GM19467 (cell line): ENCODE measurements at regions not wholly inside any gene's neighbourhood (a gene's known extent, or its start where the extent isn't known, plus 50 kb on each side); places are given as distances from the start of the nearest gene placed in this dataset.
"Not testable (repeated sequence)": the region's sequence is repeated elsewhere in the genome, so short reads cannot be mapped to it uniquely, and the experiment has no call there.

ENCODE experiments used
- ATAC-seq: cut with Tn5 transposase; IDR thresholded peaks from one replicate; pipeline ENCODE4 v1.9.1; 2021; ENCODE audit warnings: mild to moderate bottlenecking, moderate library complexity; ENCODE audit not compliant: unreplicated experiment

DNA sequence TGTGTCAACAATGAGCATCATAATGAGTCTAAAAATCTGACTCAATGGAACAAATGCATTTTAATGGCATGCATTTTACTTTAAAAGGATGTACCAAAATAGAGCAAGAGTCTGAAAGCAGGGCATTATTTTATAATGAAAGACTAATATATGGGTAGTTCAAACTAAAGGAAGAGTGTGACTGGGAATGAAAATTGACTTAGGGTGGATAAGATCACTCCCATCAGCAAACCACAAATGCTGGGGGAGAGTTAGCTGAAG lies 114.7 kb downstream of the SOX4 start:
- ATAC-seq = no peak

DNA sequence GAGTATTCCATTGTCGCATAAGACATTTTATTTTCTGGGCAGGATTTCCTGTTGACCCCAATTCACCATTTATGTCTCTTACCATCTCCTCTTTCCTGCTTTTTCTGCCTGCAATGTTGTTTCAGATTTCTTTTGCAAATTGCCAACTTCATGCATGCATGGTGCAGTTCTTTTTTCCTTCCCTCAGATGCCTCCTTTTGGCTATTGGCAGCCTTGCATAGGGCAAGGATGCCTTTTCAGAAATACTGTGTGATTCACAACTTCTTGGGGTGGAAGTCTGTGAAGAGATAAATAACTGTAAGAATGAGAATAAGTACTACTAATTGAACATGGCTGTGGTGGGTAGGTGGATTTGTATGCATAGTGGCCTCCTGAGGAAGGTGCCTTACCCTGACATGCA lies 116.7 kb downstream of the SOX4 start:
- ATAC-seq = no peak

DNA sequence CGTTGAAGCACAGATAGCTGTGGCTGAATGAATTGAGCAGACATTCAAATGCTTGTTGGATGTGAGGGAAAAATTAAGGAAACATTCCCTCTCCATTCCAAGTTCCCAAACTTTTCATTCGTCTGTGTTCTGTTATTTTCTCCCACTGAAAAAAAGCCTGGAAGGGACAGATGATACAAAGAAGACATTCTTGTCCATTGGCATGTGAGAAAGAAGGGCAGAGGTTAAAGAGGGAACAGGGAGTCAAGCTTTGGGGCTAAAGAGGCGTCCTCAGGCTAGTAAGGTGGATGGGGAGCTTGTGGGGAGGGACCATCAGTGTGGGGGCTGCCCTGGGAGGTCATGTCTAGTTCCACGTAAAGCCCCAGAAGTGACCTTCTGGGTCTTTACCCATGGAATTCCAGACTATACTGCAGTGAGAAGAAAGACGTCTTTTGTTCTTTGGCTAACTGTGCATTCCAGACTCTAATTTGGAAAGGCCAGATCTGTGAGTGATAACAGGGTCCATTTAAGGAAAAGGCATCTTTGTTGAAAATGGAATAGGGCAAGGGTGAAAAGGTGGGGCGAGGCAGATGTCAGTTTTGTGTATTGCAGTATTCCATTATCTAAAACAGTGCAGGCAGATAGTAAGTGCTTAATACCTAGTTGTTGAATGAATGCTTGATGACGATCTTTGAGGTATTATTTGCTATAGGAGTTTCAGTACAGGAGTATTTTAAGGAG lies 117.5 kb downstream of the SOX4 start:
- ATAC-seq = no peak

DNA sequence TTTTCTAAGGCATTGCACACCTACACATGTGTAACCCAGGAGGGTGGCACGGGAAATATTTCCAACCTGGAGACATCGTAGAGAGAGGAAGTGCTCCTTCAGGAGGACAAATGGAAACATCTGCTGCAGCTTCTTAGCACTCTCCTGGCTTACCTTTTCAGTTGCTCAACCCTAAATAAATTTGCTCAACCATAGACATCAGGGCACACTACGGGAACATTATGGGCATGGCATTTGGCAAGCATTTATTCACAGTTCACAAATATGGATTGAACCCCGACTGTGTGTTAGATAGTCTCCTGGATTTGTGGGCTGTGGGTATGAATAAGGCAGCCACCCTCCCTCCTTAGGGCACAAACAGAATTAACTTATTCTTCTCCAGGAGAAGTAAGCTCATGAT lies 118.7 kb downstream of the SOX4 start:
- no peak for ATAC-seq

DNA sequence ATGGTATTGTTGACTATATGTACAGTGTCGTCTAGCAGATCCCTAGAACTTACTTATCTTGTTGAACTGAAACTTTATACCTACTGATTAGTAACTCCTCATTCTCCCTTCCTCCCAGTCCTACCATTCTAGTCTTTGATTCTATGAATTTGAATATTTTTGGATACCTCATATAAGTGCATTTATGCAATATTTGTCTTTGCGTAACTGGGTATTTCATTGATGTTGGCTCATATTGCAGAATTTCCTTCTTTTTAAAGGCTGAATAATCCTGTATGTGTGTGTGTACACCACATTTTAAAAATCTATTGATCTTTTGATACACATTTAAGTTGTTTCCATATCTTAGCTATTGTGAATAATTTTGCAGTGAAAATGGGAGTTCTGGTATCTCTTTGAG lies 119.9 kb downstream of the SOX4 start:
- no peak for ATAC-seq

DNA sequence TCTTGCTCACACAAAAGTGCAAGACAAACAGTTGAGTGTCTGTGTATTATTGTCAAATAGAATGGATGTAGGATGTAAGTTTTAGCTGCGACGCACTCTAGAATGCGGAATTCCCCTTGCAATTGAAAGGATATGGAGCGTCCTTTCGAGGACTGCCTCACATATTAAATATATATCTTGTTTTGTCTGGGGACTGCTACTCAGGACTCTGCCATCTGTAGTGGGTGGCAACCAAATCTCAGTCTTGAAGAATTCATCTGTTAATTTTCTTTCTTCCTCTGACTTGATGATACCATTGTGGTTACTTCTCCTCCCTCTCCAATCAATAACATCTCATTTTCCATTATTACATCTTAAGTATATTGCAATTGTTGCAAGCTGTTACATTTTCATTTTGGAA lies 121.6 kb downstream of the SOX4 start:
- ATAC-seq = no peak

DNA sequence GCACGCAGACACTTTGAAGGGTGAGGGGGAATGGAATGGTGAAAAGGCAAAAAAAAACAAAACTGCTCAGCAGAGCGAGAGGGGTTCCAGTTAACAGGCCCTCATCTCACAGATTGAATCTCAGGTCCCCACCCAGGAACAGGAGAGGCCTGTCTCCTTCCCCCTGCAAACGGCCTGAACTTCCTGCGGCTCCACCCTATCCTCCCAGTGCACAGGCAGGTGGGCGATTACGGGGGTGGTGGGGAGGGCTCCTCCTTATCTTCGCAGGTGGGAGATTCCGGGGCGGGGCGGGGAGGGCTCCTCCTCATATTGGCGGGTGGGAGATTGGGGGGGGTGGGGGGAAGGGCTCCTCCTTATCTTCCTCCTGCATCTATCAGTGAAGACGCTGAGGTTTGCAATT lies 129.0 kb downstream of the SOX4 start:
- no peak for ATAC-seq

DNA sequence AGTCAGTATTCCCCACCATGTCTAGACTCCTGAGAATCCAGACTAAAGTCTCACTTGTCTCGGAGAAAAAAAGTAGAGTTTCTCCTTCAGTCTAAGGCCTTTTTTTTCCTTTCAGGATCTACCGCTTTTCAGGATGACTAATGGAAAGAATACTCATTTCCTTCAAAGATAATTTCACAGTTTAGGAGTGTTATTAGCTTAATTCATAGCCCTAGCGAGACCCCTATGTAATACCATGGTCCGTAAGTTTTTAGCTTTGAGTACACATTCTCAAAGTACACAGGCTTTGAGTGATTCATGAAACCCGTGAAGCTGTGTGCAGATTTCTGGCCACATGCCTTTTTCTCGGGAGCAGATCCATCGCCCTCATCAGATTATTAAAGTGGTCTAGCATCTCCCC lies 133.1 kb downstream of the SOX4 start:
- ATAC-seq = no peak

DNA sequence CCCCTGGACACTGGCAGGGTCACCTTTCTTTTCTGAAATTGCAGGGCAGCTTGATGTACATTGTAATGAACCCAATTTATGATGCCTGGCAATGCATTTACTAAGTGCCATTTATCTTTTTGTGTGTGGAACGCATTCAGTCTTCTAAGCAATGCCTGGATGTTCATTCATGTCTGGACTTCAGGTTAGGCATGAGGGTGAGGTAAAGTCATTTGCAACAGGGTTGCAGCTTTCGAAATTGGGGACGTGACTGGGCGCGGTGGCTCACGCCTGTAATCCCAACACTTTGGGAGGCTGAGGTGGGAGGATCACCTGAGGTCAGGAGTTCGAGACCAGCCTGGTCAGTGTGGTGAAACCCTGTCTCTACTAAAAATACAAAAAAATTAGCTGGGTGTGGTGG lies 134.6 kb downstream of the SOX4 start:
- ATAC-seq = no peak

DNA sequence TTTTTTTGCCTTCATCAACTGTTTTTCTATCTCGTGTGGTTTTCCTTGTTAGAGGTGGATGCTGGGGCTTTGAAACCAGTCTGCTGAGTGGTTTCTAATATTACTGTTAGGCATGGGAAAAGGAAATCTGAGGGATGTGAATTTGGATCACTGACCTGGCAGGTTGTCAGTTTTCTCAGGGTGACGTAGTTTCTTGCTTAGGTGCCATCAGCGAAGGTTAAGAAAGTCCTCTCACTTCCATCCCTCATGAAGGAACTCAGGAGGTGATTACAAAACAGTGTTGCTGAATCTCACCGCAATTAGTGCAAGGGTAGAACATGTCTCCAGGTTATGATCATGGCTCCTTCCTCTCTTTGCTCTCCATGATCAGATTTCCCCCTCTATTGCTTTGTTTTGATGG lies 135.9 kb downstream of the SOX4 start:
- ATAC-seq = no peak

DNA sequence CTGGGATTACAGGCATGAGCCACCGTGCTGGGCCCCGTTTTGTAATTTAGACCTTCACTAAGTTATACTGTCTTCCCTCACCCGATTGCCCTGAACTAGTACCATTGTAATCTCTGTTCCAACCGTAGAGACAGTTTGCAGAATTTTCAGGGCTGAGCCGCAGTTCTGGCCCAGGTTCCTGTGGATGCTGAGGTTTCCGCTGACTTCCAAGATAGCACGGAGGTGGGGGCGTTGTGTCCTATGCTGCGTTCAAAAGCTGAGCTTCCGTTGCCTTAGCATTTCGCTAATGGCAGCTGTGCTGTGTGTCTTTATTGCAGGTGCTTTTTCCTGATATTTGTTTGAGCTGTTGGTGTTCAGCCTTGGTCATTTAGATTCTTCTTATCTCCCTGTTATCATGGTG lies 137.0 kb downstream of the SOX4 start:
- ATAC-seq = no peak

DNA sequence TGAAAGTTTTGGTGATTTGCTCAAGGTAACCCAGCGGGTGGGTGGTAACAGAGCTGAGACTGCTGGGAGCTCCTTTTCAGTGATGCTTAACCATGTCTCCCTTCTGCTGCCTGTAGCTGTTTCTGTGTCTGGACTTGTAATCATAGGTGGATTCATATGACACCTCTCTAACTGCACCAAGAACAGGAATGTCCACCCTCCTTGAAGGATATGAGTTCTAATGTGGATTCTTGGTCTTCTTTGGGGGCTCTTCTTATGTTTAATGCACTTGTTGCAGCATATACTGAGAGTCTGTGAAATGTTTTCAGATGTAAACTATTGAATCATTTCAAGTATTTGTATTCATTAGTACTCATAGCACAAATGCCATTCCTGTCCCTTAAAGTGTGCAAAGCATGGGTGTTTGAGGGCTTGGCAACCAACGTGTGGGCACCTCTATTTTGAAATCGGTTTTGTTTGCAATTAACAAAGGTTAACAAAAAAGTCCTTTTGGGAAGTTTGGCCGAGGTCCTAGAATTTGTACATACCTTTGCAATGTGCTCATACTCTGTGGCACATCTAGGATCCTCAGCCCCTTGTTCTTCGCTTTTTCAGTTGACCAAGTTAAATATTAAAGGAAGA lies 138.0 kb downstream of the SOX4 start:
- ATAC-seq = no peak

DNA sequence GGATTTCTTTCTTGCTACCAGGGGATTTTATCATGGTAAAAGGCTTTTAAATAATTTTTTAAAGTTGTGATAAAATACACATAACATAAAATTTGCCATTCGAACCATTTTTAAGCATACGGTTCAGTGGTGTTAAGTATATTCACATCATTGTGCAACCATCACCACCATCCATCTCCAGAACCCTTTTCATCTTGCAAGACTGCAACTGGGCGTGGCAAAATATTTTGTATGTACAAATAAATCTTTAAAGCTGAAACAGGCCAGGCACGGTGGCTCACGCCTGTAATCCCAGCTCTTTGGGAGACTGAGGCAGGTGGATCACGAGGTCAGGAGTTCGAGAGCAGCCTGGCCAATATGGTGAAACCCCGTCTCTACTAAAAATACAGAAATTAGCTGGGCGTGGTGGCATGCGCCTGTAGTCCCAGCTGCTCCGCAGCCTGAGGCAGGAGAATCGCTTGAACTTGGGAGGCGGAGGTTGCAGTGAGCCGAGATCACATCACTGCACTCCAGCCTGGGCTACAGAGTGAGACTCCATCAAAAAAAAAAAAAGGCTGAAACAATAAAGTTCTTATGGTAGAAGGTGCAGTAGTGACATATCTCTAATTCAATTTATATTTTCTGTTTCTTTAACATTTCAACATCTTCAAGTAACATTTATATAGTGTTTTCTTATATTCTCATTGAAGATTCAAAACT lies 138.6 kb downstream of the SOX4 start:
- not testable (repeated sequence) for ATAC-seq

DNA sequence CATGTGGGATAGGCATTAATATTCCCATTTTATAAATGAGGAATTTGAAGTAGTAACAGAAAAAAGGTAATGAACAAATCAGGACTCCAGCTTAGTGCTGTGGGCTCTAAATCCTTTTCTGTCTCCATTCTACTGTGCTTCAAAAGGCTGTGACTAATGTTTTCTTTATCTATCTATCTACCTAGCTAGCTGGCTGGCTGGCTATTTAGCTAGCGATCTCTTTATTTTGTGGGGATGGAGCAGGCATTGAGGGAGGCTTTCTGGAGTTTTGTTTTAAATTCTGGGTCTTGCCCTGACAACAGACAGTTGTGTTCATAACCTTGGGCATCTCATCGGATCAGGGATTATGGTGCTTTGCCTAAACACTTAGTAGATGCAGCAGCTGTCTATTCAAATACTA lies 139.2 kb downstream of the SOX4 start:
- no peak for ATAC-seq

DNA sequence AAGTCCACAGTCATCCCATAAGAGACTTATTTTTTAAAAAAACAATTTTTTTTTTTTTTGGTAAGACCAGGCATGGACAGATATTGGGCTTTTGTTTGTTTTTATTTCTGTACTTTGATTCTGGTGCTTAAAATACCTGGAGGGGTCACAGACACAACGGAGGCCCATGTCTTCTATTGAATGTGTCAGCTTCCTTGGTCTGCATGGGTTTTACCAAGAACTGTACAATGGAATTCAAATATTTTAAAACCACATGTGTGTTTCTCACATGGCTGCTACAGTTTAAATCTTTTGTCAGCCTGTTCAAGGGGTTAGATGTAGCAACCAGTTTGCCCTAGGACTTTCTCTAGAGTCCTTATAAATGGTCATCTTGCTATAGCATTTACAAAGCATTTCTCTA lies 139.8 kb downstream of the SOX4 start:
- ATAC-seq = no peak

DNA sequence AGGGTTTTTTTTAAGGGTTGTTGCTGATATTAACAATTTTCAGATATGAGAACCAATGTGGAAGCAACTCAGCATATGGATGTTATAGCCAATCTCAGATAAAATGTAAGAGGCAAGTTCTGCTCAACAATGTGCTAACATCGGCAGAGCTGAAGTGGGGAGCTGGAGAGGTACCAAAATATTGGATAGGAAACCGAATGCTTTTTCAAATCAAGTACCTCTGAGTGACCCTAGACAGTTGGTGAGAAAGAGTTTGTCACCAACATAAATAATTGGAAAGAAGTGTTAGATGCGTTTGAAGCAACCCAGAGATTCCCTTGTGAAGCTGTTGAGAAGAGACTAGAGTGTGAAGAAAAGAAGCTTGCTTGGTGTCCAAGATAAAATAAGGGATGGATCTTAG lies 140.7 kb downstream of the SOX4 start:
- ATAC-seq = no peak

DNA sequence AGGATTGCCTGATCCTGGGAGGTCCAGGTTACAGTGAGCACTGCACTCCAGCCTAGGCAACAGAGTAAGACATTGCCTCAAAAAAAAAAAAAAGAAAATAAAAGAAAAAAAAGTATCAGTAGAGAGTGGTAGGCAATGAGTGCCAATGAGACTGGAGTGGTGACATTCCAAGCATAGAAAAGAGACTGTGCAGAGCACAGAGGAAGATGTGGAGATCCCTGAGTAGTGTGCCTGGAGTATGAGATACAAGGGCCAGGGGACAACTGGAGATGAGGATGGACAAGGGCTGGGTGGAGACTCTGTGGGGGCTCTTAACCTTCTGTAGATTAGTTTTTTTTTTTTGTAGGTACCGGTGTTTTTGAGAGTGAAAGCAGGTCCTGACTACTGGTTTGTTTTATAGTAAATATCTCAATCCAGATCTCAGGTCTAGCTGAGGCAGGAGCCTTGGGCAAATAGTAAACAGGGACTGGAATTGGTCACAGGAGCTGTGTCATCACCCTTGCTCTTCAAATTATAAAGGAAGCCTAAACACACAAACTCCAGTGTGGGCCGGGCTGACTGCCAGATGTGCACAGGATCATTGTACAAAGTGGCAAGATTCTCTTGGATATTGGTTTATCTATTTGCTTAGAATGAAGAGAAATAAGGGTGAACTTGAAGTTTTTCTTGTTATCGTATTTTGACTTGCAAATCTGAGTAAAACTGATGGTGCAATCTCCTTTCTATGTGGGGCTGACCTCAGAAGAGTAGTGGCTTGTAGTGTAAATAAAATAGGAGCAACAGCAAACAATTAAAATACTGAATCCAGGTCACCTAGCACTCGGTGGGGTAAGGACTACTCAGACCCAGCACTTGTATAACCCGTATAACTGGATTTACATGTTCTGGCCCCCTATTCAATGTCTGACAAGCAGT lies 144.9 kb downstream of the SOX4 start:
- no peak for ATAC-seq

DNA sequence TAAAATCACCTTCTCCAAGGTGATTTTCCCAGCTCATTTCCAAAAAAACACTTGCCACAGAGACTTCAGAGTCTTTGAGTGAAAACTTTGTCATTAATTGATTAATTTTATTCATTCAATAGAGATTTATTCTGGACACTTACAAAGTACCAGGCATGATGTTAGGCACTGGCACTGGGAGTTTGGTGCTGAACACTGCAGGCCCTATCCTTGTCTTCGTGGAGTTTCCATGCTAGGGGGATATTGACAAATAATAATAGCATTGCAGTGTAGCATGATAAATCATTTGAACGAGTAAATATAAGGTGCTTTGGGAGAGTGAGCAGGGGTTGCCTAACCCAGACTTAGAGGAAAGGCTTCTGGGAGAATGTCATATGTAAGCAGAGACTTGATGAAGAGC lies 145.7 kb downstream of the SOX4 start:
- no peak for ATAC-seq

DNA sequence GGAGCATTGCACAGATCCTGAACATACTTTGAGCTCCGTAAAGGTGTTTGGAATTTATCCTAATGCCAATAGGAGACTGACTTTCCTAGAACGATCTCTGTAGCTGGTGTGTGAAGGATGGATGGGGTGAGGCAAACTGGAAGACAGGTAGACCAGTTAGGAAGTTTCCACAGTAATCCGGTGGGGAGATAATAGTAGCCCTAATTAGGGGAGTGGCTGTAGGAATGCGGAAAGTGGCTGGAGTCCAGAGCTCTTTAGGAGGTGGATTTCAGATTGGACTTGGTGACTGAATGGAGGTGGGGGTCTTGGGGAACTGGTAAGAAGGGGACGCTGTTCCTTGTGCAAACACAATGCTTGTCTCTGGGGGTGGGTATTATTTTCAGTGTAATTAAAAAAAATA lies 146.3 kb downstream of the SOX4 start:
- ATAC-seq = no peak

DNA sequence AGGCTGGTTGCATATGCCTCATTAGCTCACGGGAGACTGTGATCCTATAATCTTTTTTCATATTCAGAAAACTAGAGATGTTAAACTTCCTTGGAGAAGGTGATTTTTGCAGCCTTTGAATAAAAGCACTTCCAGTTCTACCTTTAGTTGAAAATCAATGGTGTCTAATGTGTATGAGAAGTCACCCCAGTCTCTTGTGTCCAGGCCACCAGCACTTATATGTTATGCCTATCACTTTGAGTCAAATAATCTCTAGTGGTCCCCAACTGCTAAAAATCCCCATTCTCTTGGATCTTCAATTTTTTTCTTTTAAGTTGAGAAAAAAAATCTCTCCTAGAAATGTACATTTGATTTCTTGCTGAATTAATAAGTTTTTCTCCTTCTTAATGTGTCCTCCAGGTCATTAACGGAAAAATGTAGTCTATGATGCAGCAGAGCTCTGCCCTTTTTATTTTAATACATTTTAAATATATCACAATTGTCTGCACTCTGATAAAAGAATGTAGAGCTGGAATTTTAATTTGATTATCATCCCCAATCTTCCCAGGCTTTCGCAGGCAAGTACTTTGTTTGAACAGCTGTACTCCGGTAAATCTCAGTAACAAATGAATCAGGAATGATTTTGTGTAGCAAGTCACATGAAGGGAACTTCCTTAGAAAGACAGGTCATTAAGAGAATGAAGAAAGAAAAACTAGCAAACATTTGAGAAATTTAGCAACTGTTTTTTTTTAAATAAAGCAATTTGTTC lies 147.0 kb downstream of the SOX4 start:
- ATAC-seq = no peak
